Activated CD4-positive, alpha-beta memory T cell treated with anti-CD3 and anti-CD28 coated beads, Interleukin-2, amount 10 ng/mL, durations not matched to agents 7 days and 5 days (primary cell): ENCODE measurements at regions not wholly inside any gene's neighbourhood (a gene's known extent, or its start where the extent isn't known, plus 50 kb on each side); places are given as distances from the start of the nearest gene placed in this dataset.
"Not testable (repeated sequence)": the region's sequence is repeated elsewhere in the genome, so short reads cannot be mapped to it uniquely, and the experiment has no call there.

Experiments used
- CTCF ChIA-PET: fragments of 350-600 bp; sonication (Branson Sonifier 250); formaldehyde crosslinking; loops from one replicate; lab custom pipeline; 2021; ENCODE audit warnings: antibody characterized with exemption, inconsistent platforms; lab: Charles Lee
- POLR2A ChIA-PET: fragments of 350-600 bp; sonication (Branson Sonifier 250); formaldehyde crosslinking; loops from one replicate; lab custom pipeline; 2021; ENCODE audit warnings: antibody characterized with exemption; lab: Charles Lee
- DNase-seq: peaks from one replicate; pipeline ENCODE4 v3.0.0-alpha.2; 2020
- H3K27ac Mint-ChIP-seq: one replicate; pipeline ENCODE4 v1.8.0; 2021; ENCODE audit warnings: mild to moderate bottlenecking, mixed read lengths
- H3K27me3 Mint-ChIP-seq: one replicate; pipeline ENCODE4 v1.8.0; 2021; ENCODE audit warnings: mixed read lengths
- H3K36me3 Mint-ChIP-seq: one replicate; pipeline ENCODE4 v1.8.0; 2021; ENCODE audit warnings: low read depth, mixed read lengths
- H3K4me1 Mint-ChIP-seq: one replicate; pipeline ENCODE4 v1.8.0; 2021; ENCODE audit warnings: mixed read lengths
- H3K4me3 Mint-ChIP-seq: one replicate; pipeline ENCODE4 v1.8.0; 2021; ENCODE audit warnings: mild to moderate bottlenecking, mixed read lengths
- H3K9me3 Mint-ChIP-seq: one replicate; pipeline ENCODE4 v1.8.0; 2021; ENCODE audit warnings: mixed read lengths

DNA sequence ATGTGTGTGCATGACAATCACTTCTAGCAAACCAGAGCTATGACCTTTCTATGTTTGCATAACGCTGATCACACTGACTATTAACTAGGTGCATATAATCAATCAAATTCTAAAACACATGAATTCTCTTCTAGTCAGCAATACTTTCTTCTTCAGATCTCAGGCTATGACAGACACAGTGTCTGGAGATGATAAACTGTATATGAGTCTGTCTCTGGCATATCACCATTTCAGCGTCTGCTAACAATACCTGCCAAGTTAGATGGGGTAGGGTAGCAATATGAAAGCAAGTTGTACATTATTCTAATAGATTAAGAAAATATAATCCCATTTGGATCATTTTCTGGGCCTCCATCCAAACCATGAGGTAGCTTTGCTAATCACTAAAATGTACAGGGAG is 354.2 kb upstream of the EPHA4 start:
- DNase-seq: no peak
- Mint-ChIP-seq H3K36me3 (no peaks in the 10 kb centered on the region), H3K27me3 (no peaks in the 10 kb centered on the region), H3K9me3 (no peaks in the 10 kb centered on the region), H3K27ac (no peak overlapping the region), H3K4me1 (no peaks in the 10 kb centered on the region), H3K4me3 (no peak overlapping the region)
- ChIA-PET CTCF (no interaction called here), POLR2A (no interaction called here)

DNA sequence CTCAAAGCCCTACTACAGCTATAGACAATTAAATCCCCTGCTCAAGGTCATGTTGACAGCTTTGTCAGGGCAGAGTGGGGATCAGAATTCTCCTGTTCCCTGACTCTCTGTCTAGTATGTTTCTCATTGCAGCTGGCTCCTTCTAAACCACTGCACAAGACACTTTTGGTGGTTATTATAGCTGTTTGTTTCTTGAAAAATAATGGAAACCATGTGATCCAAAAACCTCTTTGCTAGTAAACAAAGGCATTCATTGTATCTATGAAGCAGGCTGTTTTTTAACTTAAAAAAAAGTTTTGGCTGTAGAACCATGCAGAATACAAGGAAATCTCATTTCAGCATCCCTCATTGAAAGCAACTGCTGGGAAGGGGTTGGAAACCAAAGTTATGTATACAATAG is 352.5 kb upstream of the EPHA4 start:
- Mint-ChIP-seq H3K9me3 (no peaks in the 10 kb centered on the region), H3K36me3 (no peaks in the 10 kb centered on the region), H3K4me1 (no peaks in the 10 kb centered on the region), H3K27ac (no peak overlapping the region), H3K27me3 (no peaks in the 10 kb centered on the region), H3K4me3 (no peak overlapping the region)
- ChIA-PET POLR2A (no interaction called here), CTCF (no interaction called here)
- DNase-seq: no peak

- no peak for DNase-seq
- no peaks in the 10 kb centered on the region for H3K27me3 Mint-ChIP-seq
- H3K27ac Mint-ChIP-seq: no peak overlapping the region
- ChIA-PET CTCF (no interaction called here), POLR2A (no interaction called here)
- H3K4me3 Mint-ChIP-seq: no peak overlapping the region
- no peaks in the 10 kb centered on the region for H3K4me1 Mint-ChIP-seq
- H3K9me3 Mint-ChIP-seq: no peaks in the 10 kb centered on the region
- no peaks in the 10 kb centered on the region for H3K36me3 Mint-ChIP-seq
Measured at GRCh38 chr2:221915926-221916325, 343.8 kb upstream of the EPHA4 start.

GRCh38 chr2:221914334-221914880 is 342.3 kb upstream of the EPHA4 start:
- Mint-ChIP-seq H3K36me3 (no peaks in the 10 kb centered on the region), H3K27ac (no peak overlapping the region), H3K4me1 (no peaks in the 10 kb centered on the region), H3K27me3 (no peaks in the 10 kb centered on the region), H3K9me3 (no peaks in the 10 kb centered on the region), H3K4me3 (no peak overlapping the region)
- DNase-seq: no peak
- POLR2A ChIA-PET: no interaction called here
- CTCF ChIA-PET: no interaction called here

GRCh38 chr2:221911890-221912289 is 339.8 kb upstream of the EPHA4 start:
- H3K36me3 Mint-ChIP-seq: no peaks in the 10 kb centered on the region
- H3K4me1 Mint-ChIP-seq: no peaks in the 10 kb centered on the region
- ChIA-PET CTCF (no interaction called here), POLR2A (no interaction called here)
- H3K27ac Mint-ChIP-seq: no peak overlapping the region
- no peak for DNase-seq
- H3K4me3 Mint-ChIP-seq: no peak overlapping the region
- no peaks in the 10 kb centered on the region for H3K27me3 Mint-ChIP-seq
- no peaks in the 10 kb centered on the region for H3K9me3 Mint-ChIP-seq

DNA sequence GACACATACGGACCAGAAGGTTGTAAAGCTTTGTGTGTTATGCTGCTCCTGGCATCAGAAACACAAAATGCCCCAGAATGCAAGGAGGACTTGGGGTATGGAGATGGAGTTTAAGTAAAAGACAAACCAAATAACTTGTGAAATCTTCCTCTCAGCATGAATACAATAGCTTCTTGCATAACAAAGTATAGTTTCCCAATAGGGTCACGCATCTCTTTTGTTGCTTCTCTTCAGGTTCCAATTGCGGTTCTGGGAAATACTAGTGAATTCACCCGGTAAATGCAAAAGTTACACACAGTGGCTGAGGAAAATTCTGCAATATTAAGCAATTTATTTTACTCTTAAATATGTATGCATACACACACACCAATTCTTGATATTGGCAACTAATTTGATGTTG is 339.2 kb upstream of the EPHA4 start:
- Mint-ChIP-seq H3K27ac (no peak overlapping the region), H3K27me3 (no peaks in the 10 kb centered on the region), H3K9me3 (no peaks in the 10 kb centered on the region), H3K36me3 (no peaks in the 10 kb centered on the region), H3K4me3 (no peak overlapping the region), H3K4me1 (no peaks in the 10 kb centered on the region)
- DNase-seq: no peak
- ChIA-PET POLR2A (no interaction called here), CTCF (no interaction called here)

- ChIA-PET CTCF (no interaction called here), POLR2A (no interaction called here)
- no peak overlapping the region for H3K4me3 Mint-ChIP-seq
- no peaks in the 10 kb centered on the region for H3K4me1 Mint-ChIP-seq
- no peaks in the 10 kb centered on the region for H3K36me3 Mint-ChIP-seq
- no peaks in the 10 kb centered on the region for H3K9me3 Mint-ChIP-seq
- H3K27me3 Mint-ChIP-seq: no peaks in the 10 kb centered on the region
- DNase-seq: no peak
- no peak overlapping the region for H3K27ac Mint-ChIP-seq
Measured at GRCh38 chr2:221908518-221908917, 336.4 kb upstream of the EPHA4 start.

DNA sequence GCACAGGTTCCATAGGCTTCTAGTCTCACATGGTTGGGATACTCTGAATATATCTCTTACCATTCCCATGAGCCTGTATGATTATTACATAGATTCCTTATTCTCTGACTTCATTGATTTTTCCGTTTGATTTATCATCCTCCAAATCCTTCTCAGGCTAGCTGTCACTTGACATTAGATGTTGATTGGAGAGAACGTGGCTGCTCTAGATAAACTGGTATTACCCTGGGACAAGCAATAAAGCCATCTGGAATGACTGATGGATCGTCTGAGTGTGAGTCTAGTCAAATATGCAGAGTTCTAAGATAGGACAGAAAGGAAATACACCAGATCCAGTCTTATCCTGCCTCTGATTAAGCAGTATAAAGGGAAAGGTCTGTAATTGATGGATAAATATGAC is 325.6 kb upstream of the EPHA4 start:
- ChIA-PET CTCF (no interaction called here), POLR2A (no interaction called here)
- Mint-ChIP-seq H3K4me1 (no peaks in the 10 kb centered on the region), H3K4me3 (no peak overlapping the region), H3K27ac (no peak overlapping the region), H3K9me3 (no peaks in the 10 kb centered on the region), H3K36me3 (no peaks in the 10 kb centered on the region), H3K27me3 (no peaks in the 10 kb centered on the region)
- no peak for DNase-seq

DNA sequence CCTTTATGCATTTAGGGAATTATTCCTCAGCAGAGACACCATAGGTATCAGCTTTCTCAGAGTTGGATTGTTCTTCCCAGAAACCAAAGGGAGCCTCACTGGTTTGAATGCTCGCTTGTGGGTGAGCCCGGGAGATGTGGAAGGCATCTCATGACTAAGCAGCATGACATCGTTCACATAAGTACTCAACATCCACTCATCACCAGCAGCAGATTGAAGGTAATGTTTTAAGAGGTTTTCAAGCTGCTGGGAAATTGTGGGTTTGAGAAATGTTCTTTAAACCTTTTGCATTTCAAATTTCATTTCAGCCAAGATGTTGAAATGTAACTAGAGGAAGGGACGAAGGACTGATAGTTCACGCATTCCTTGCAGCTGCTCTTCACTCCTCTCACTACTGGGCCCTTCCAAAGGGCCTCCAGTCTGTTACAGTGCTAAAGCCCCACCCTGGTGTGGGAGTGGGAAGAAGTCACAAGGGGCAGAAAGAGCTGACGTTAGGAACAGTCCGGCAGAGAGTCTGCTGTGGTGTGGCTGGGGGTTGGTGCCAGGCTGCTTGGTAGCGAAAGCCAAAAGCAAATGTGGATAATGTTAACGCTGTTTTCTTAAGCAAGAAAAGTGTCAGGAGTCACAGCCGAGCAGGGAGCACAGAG is 324.5 kb upstream of the EPHA4 start:
- ChIA-PET POLR2A (no interaction called here), CTCF (no interaction called here)
- Mint-ChIP-seq H3K4me3 (no peak overlapping the region), H3K27ac (no peak overlapping the region), H3K27me3 (no peaks in the 10 kb centered on the region), H3K36me3 (no peaks in the 10 kb centered on the region), H3K9me3 (no peaks in the 10 kb centered on the region), H3K4me1 (no peaks in the 10 kb centered on the region)
- DNase-seq: no peak

GRCh38 chr2:221895366-221896121 is 323.4 kb upstream of the EPHA4 start:
- Mint-ChIP-seq H3K4me3 (no peak overlapping the region), H3K27me3 (no peaks in the 10 kb centered on the region), H3K4me1 (no peaks in the 10 kb centered on the region), H3K36me3 (no peaks in the 10 kb centered on the region), H3K27ac (no peak overlapping the region), H3K9me3 (no peaks in the 10 kb centered on the region)
- POLR2A ChIA-PET: no interaction called here
- CTCF ChIA-PET: no interaction called here
- no peak for DNase-seq

GRCh38 chr2:221893501-221893900 is 321.4 kb upstream of the EPHA4 start:
- Mint-ChIP-seq H3K4me3 (no peak overlapping the region), H3K27me3 (no peaks in the 10 kb centered on the region), H3K4me1 (no peaks in the 10 kb centered on the region), H3K27ac (no peak overlapping the region), H3K36me3 (no peaks in the 10 kb centered on the region), H3K9me3 (no peaks in the 10 kb centered on the region)
- DNase-seq: no peak
- CTCF ChIA-PET: no interaction called here
- POLR2A ChIA-PET: no interaction called here

DNA sequence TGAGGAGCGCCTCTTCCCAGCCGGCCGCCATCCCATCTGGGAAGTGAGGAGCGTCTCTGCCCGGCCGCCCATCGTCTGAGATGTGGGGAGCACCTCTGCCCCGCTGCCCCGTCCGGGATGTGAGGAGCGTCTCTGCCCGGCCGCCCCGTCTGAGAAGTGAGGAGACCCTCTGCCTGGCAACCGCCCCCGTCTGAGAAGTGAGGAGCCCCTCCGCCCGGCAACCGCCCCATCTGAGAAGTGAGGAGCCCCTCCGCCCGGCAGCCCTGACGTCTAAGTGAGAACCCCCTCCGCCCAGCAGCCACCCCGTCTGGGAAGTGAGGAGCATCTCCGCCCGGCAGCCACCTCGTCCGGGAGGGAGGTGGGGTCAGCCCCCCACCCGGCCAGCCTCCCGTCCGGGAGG is 319.9 kb upstream of the EPHA4 start:
- H3K27me3 Mint-ChIP-seq, H3K4me3 Mint-ChIP-seq, CTCF ChIA-PET, POLR2A ChIA-PET, DNase-seq, H3K4me1 Mint-ChIP-seq, H3K27ac Mint-ChIP-seq, H3K9me3 Mint-ChIP-seq, H3K36me3 Mint-ChIP-seq: not testable (repeated sequence)

DNA sequence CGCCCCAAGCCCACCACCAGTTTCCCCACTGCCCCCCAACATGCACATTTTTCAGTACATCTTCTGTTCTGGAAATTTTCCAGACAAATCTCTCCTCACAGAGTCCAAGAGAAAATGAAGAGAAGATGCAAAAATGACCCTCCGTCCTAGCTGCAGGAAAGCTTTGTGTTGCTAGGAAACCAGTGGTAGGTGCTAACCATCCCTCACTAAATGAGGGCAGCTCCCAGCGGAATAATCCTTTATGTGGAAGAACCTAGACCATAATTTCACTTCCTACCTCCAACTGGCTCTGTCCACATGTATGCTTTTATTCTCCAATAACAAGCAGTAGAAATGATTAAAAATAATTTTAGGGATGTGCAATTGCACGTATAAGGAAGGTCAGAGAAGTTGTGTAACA is 311.9 kb upstream of the EPHA4 start:
- Mint-ChIP-seq H3K27ac (no peak overlapping the region), H3K27me3 (no peaks in the 10 kb centered on the region), H3K4me1 (no peaks in the 10 kb centered on the region), H3K4me3 (no peak overlapping the region), H3K36me3 (no peaks in the 10 kb centered on the region), H3K9me3 (no peaks in the 10 kb centered on the region)
- ChIA-PET POLR2A (no interaction called here), CTCF (no interaction called here)
- no peak for DNase-seq

DNA sequence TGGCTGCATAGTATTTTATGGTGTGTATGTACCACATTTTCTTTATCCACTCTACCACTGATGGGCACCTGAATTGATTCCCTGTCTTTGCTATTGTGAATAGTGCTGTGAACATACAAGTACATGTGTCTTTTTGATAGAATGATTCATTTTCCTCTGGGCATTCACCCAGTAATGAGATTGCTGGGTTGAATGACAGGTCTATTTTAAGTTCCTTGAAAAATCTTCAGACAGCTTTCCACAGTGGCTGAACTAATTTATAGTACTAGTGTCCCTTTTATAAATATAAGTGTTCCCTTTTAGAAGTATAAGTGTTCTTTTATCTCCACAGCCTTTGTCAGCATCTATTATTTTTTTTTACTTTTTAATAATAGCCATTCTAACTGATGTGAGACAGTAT is 303.9 kb upstream of the EPHA4 start:
- CTCF ChIA-PET: no interaction called here
- H3K4me3 Mint-ChIP-seq: no peak overlapping the region

More for the DNA sequence above, 303.9 kb upstream of the EPHA4 start:
- Mint-ChIP-seq H3K27ac (no peak overlapping the region), H3K36me3 (no peaks in the 10 kb centered on the region), H3K27me3 (no peaks in the 10 kb centered on the region), H3K4me1 (no peaks in the 10 kb centered on the region), H3K9me3 (no peaks in the 10 kb centered on the region)
- DNase-seq: no peak
- POLR2A ChIA-PET: no interaction called here
